ENCODE measurements at regions not wholly inside any gene's neighbourhood (a gene's known extent, or its start where the extent isn't known, plus 50 kb on each side); places are given as distances from the start of the nearest gene placed in this dataset.

DNA sequence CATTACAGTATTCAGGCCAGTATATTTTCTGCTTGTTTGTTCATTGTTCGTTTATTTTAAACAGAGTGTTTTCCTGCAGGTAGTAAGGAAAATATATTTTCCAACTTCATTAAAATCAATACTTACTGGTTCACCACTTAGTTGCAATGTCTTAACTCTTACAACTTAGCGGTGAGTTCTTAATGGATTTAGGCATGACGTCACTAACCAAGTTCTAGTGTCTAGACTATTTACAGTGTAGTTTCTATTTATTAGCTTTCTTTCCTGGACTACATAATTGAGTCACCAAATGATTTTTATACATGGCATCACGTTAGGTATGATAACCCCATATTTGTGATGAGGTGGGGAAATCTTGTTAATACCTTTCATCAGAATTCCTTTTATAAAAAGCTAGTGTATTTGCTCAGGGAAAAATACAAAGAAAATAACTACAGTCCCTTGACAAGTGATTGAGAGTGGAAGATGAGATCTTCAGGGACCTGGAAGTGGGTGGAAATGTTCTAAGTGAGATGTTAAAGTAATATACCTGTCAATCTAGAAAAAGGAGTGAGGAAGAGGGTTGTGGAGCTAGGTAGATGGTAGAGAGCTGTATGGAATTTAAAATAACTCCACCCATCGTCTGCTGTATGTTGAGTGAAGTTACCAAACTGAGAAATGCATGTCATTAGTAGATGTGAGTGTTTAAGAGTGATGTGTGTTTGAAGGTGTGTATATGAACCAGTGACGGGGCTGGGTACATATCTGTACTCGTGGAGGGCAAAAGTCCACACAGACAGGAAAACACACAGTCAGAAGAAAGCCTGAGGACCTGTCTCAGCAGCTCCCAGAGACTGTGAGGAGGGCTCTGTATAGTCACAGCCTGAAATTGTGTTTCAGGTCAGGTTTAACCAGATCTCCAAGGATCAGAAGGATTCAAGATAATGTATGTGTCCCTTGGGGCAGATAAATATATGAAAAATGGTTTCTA is 197.6 kb upstream of the ADAMTS5 start:
- Histone ChIP-seq H3K9me3 (ENCODE audit: insufficient read depth, low read depth, low read length) (no peaks in the 10 kb centered on the region), H4K20me1 (ENCODE audit: insufficient read depth, low read length, poor library complexity, severe bottlenecking) (no peaks in the 10 kb centered on the region), H2AFZ (ENCODE audit: low read length) (no peak overlapping the region), H3K36me3 (ENCODE audit: insufficient read depth, low read length) (no peaks in the 10 kb centered on the region), H3K9ac (ENCODE audit: low read depth, low read length, poor library complexity, severe bottlenecking) (no peak overlapping the region), H3K4me1 (ENCODE audit: insufficient read depth, low read length, poor library complexity, severe bottlenecking) (no peaks in the 10 kb centered on the region), H3K4me3 (ENCODE audit: low read length, poor library complexity, severe bottlenecking) (no peak overlapping the region), H3K9me2 (replicated peaks; ENCODE audit: low read depth, low read length) (no peaks in the 10 kb centered on the region), H3K4me2 (ENCODE audit: low read depth, low read length, poor library complexity, severe bottlenecking) (no peak overlapping the region), H3K79me2 (ENCODE audit: insufficient read depth, low read length) (no peaks in the 10 kb centered on the region), H3F3A (ENCODE audit: low read depth) (no peaks in the 10 kb centered on the region), H3K27me3 (ENCODE audit: insufficient read depth, low read length, poor library complexity, severe bottlenecking) (no peaks in the 10 kb centered on the region)
- TF ChIP-seq EZH2phosphoT487 (IDR thresholded peaks at IDR 0.05; ENCODE audit: borderline replicate concordance) (no peak), CTCF (conservative IDR thresholded peaks at IDR 0.05; ENCODE audit: low read length) (no peak)

GRCh38 chr21:27158967-27159366 is 192.1 kb upstream of the ADAMTS5 start:
- Histone ChIP-seq H3K4me2 (ENCODE audit: low read depth, low read length, poor library complexity, severe bottlenecking) (no peak overlapping the region), H3K27me3 (ENCODE audit: insufficient read depth, low read length, poor library complexity, severe bottlenecking) (no peaks in the 10 kb centered on the region), H3K36me3 (ENCODE audit: insufficient read depth, low read length) (no peaks in the 10 kb centered on the region), H4K20me1 (ENCODE audit: insufficient read depth, low read length, poor library complexity, severe bottlenecking) (no peaks in the 10 kb centered on the region), H3F3A (ENCODE audit: low read depth) (no peaks in the 10 kb centered on the region), H3K9ac (ENCODE audit: low read depth, low read length, poor library complexity, severe bottlenecking) (no peak overlapping the region), H3K4me1 (ENCODE audit: insufficient read depth, low read length, poor library complexity, severe bottlenecking) (no peaks in the 10 kb centered on the region), H3K4me3 (ENCODE audit: low read length, poor library complexity, severe bottlenecking) (no peak overlapping the region), H3K9me2 (replicated peaks; ENCODE audit: low read depth, low read length) (no peaks in the 10 kb centered on the region), H3K79me2 (ENCODE audit: insufficient read depth, low read length) (no peaks in the 10 kb centered on the region), H3K9me3 (ENCODE audit: insufficient read depth, low read depth, low read length) (no peaks in the 10 kb centered on the region), H2AFZ (ENCODE audit: low read length) (no peak overlapping the region)
- no peak for TF ChIP-seq CTCF (conservative IDR thresholded peaks at IDR 0.05; ENCODE audit: low read length)

DNA sequence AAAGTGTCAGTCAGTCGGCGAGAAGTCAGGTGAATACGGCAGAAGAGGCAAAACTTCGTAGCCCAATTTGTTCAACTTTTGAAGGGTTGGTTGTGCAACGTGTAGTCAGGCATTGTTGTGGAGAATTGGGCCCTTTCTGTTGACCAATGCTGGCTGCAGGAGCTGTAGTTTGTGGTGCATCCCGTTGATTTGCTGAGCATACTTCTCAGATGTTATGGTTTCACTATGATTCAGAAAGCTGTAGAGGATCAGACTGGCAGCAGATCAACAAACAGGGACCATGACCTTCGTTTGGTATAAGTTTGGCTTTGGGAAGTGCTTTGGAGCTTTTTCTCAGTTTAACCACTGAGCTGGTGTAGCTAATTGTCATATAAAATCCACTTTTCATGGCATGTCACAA is 190.2 kb upstream of the ADAMTS5 start:
- Histone ChIP-seq H3K36me3 (ENCODE audit: insufficient read depth, low read length) (no peaks in the 10 kb centered on the region), H3F3A (ENCODE audit: low read depth) (no peaks in the 10 kb centered on the region), H2AFZ (ENCODE audit: low read length) (no peak overlapping the region), H3K9ac (ENCODE audit: low read depth, low read length, poor library complexity, severe bottlenecking) (no peak overlapping the region), H3K27me3 (ENCODE audit: insufficient read depth, low read length, poor library complexity, severe bottlenecking) (no peaks in the 10 kb centered on the region), H3K4me3 (ENCODE audit: low read length, poor library complexity, severe bottlenecking) (no peak overlapping the region), H3K9me2 (replicated peaks; ENCODE audit: low read depth, low read length) (no peaks in the 10 kb centered on the region), H3K9me3 (ENCODE audit: insufficient read depth, low read depth, low read length) (no peaks in the 10 kb centered on the region), H3K79me2 (ENCODE audit: insufficient read depth, low read length) (no peaks in the 10 kb centered on the region), H3K4me1 (ENCODE audit: insufficient read depth, low read length, poor library complexity, severe bottlenecking) (no peaks in the 10 kb centered on the region), H3K4me2 (ENCODE audit: low read depth, low read length, poor library complexity, severe bottlenecking) (no peak overlapping the region), H4K20me1 (ENCODE audit: insufficient read depth, low read length, poor library complexity, severe bottlenecking) (no peaks in the 10 kb centered on the region)
- TF ChIP-seq EZH2phosphoT487 (IDR thresholded peaks at IDR 0.05; ENCODE audit: borderline replicate concordance) (no peak), CTCF (conservative IDR thresholded peaks at IDR 0.05; ENCODE audit: low read length) (no peak)

Data from Loucy (cell line).